Epithelial cell of proximal tubule (primary cell): ENCODE measurements at regions not wholly inside any gene's neighbourhood (a gene's known extent, or its start where the extent isn't known, plus 50 kb on each side); places are given as distances from the start of the nearest gene placed in this dataset.
"Not testable (repeated sequence)": the region's sequence is repeated elsewhere in the genome, so short reads cannot be mapped to it uniquely, and the experiment has no call there.

Source experiments
- DNase-seq: peaks from one replicate; pipeline ENCODE4 v3.0.0-alpha.2; 2011; ENCODE audit warnings: low read depth
- H3K4me3 ChIP-seq: 2 replicates; pipeline ENCODE4 v1.5.1; 2011; ENCODE audit warnings: low read depth, mild to moderate bottlenecking, low read length
- TF ChIP-seq, protein P1 (sequence below): conservative IDR thresholded peaks from 2 replicates; pipeline ENCODE4 v1.5.1; 2012; ENCODE audit warnings: low read depth, mild to moderate bottlenecking, low read length

DNA sequence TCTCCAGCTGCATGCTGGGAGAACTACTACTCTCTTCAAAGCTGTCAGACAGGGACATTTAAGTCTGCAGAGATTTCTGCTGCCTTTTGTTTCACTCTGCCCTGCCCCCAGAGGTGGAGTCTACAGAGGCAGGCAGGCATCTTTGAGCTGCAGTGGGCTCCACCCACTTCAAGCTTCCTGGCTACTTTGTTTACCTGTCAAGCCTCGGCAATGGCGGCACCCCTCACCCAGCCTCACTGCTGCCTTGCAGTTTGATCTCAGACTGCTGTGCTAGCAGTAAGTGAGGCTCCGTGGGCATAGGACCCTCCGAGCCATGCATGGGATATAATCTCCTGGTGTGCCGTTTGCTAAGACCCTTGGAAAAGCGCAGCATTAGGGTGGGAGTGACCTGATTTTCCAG is 61.7 kb downstream of the DMRTA1 start:
- DNase-seq, H3K4me3 ChIP-seq: not testable (repeated sequence)

GRCh38 chr9:22508790-22509189 is 62.2 kb downstream of the DMRTA1 start:
- TF ChIP-seq, protein P1, sequence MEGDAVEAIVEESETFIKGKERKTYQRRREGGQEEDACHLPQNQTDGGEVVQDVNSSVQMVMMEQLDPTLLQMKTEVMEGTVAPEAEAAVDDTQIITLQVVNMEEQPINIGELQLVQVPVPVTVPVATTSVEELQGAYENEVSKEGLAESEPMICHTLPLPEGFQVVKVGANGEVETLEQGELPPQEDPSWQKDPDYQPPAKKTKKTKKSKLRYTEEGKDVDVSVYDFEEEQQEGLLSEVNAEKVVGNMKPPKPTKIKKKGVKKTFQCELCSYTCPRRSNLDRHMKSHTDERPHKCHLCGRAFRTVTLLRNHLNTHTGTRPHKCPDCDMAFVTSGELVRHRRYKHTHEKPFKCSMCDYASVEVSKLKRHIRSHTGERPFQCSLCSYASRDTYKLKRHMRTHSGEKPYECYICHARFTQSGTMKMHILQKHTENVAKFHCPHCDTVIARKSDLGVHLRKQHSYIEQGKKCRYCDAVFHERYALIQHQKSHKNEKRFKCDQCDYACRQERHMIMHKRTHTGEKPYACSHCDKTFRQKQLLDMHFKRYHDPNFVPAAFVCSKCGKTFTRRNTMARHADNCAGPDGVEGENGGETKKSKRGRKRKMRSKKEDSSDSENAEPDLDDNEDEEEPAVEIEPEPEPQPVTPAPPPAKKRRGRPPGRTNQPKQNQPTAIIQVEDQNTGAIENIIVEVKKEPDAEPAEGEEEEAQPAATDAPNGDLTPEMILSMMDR: no peak
- H3K4me3 ChIP-seq: no peak overlapping the region

DNA sequence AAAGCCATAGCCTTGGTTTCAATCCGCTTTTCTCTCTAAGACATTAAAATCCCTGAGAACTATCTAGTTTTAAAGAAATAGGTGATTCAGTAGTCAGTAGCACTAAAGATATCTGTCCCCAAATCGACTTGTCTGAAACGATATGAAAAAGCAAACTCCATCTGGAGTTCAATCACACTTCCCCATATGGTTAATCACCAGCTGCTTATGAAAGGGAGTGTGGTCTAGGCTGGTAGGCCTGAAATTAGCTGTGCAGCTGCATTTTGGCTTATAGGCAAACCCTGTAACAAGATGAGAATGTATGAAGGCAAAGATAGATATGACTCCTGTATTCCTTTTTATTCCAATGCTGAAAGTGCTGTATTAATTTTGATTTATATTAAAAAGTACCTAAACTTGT is 65.9 kb downstream of the DMRTA1 start:
- DNase-seq: no peak
- H3K4me3 ChIP-seq: no peak overlapping the region

More at GRCh38 chr9:22508790-22509189, 62.2 kb downstream of the DMRTA1 start:
- DNase-seq: no peak

GRCh38 chr9:22514871-22515270 is 68.2 kb downstream of the DMRTA1 start:
- DNase-seq: peak; percentile 20
- TF ChIP-seq, protein P1: no peak
- no peak overlapping the region for H3K4me3 ChIP-seq

More for the DNA sequence above, 65.9 kb downstream of the DMRTA1 start:
- TF ChIP-seq, protein P1: no peak

GRCh38 chr9:22522206-22522740 is 75.6 kb downstream of the DMRTA1 start:
- DNase-seq: no peak
- no peak overlapping the region for H3K4me3 ChIP-seq
- TF ChIP-seq, protein P1: no peak

GRCh38 chr9:22528485-22528884 is 81.9 kb downstream of the DMRTA1 start:
- no peak for DNase-seq
- TF ChIP-seq, protein P1: peak; percentile 36

DNA sequence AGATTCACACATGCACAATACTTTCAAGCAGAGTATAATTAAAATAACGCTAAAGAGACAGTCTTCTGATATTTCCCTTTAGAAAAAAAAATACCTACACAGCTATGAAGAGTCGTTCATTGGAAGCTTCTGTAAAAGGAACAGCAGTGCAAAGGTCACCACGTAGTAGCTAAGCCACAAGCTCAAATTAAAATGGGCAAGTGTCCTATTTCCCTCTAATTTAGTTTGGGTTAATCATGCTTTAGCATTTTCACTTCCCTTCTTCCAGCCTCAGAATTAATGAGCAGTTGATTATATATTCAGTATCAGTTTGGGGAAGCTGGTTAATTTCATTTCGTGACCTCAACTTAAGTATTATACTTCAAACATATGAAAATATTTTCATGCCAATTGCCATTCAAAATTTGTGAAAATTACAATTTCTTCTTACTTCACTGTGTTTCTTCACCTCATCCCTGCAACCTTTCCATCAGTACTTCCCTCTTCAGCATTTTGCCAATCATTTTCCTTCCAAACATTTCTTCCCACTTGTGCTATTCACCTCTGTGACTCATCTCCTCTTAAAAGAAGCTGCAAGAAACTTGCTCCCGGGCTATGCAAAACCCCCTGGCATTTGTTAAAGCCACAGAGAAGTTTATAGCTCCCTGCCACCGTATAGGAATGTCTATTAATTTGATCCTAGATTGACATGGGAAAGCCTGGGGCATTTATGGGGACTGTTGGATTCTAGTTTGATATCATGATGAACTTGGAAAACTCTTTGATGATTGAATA is 83.0 kb downstream of the DMRTA1 start:
- no peak overlapping the region for H3K4me3 ChIP-seq
- TF ChIP-seq, protein P1: no peak
- DNase-seq: no peak

More at GRCh38 chr9:22528485-22528884, 81.9 kb downstream of the DMRTA1 start:
- H3K4me3 ChIP-seq: no peak overlapping the region
